HG03575 (cell line): ENCODE measurements at regions not wholly inside any gene's neighbourhood (a gene's known extent, or its start where the extent isn't known, plus 50 kb on each side); places are given as distances from the start of the nearest gene placed in this dataset.

Experiments used
- ATAC-seq: cut with Tn5 transposase; IDR thresholded peaks from one replicate; pipeline ENCODE4 v1.9.1; 2021; ENCODE audit not compliant: unreplicated experiment, insufficient number of reproducible peaks, low FRiP score; ENCODE audit errors: extremely low read depth

DNA sequence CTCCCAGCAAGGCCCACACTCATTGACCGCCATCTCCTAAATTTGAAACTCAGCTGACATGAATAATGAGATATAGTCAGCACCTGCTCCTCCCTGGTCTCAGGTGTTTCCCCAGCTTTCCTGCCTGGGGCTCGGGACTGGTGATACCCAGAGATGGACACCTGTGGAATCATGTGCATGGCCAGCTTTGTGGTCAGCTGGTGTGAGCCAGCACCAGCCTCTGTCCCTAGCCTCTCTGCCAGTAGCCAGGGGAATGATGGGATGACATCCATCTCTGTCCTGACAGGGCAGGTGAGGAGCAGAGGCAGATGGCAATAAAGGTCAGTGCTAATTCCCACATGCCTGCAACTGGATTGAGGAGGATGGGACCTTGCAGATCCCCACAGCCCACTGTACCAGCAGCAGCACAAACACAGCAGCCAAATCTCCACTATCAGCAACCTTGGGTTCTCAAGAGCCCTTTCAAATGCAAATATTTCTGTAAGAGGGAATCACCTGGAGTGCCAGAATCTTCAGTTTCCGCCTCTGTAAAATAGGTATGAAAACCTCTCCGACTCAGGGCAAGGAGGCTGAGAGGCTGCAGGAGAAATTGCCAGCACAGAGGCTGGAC is 329.2 kb upstream of the ZMIZ1 start:
- no peak for ATAC-seq

- no peak for ATAC-seq
Measured at GRCh38 chr10:78740976-78741915, 327.5 kb upstream of the ZMIZ1 start.

GRCh38 chr10:78742406-78742729 is 326.4 kb upstream of the ZMIZ1 start:
- ATAC-seq = no peak

DNA sequence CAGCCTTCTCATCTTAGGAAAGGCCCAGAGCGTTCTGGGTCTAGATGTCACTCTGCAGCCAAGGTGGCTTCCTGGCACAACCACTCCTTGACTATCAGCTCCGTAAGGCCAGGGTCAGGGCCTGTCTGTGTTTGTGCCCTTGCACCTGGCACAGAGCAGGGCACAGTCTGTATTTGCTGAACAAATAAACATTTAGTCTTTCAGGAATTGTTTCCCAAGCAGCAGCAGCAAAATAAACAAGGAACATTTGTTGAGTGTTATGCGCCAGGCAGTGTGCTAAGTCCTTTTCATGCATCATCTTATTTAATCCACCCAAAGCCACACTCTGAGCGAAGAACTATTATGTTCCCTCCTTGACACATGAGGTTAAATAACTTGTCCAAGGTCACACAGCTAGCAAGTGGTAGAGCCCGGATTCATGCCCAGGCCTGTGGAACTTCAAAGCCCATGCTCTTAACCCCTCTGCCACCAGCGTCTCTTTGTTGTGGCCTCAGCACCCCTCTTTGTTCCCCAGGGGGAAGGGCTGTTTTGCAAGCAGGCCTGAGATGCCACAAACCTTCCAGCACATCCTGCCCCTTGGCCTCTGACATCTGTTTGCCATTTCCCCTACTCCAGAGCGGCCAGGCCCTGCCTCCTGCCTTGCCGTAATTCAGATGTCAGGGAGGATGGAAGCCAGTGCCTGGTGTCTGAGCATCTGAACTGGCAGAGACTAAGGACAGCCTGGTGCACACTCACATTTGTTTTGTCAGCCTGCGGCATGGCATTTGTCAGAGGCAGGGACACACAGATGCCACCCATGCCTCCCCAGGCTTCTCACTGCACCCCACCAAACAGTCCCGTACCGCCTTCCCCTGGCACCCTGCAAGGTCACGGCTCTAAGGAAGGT is 325.8 kb upstream of the ZMIZ1 start:
- no peak for ATAC-seq

DNA sequence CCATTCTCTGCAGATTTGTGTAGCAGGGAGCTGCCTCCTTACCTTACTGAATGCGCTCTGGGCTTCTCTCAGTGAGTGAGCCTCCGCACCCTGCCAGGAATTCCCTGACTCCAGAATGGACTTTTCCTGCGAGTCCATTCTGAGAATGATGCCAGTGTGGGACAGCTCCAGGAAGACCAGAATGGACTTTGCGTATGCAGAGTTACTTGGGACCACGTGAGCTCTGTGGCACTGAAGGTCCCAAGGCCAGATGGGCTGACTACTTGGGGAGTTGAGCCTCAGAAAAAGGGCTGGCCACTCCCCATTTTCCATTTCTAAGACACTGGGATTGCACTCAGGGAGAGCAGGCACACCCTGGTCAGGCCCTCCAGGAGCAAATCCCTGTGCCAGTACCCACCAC is 324.7 kb upstream of the ZMIZ1 start:
- ATAC-seq = no peak

- ATAC-seq = no peak
Measured at GRCh38 chr10:78744491-78745090, 324.2 kb upstream of the ZMIZ1 start.

- ATAC-seq = no peak
Measured at GRCh38 chr10:78745441-78745840, 323.3 kb upstream of the ZMIZ1 start.

DNA sequence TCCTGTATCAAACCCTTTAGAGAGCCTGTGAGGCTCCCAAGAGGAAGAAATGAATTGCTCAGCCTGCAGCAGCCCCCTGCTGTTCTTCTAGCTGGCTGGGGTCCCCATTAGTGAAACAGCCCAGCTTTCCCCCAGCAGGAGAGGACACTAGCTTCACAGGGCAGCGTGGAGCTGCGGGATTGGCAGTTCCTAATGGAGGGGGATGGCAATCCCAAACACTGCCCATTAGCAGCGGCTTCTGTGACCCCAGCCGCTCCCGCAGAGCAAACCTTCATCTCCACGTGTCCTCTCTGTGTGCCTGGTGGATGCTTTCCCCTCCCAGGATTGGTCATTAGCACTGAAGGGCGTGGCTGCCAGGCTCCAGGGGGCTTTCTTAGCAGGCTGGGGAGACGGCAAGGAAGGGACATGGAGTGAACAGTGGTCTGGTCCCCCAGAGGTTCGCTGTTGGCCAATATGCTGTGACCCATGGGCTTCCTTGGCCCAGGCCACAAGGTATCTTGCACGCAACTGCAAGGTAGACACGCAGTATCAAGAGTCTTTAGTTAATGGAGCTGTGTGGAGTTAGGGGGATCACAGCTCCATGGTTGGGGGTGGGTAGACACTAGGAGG is 322.5 kb upstream of the ZMIZ1 start:
- ATAC-seq = no peak

GRCh38 chr10:78747401-78748234 is 321.1 kb upstream of the ZMIZ1 start:
- no peak for ATAC-seq

GRCh38 chr10:78748235-78748533 is 320.6 kb upstream of the ZMIZ1 start:
- no peak for ATAC-seq

DNA sequence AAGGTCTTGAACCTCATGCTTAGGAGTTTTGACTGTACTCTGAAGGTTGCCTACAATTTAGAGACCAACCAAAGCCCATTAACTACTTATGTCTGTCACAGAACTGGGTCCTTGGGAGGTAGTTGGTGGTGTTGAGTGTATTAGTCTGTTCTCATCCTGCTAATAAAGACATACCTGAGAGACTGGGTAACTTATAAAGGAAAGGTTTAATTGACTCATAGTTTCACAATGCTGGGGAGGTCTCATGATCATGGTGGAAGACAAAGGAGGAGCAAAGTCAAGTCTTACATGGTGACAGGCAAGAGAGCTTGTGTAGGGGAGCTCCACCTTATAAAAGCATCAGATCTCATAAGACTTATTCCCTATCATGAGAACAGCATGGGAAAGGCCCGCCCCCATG is 319.6 kb upstream of the ZMIZ1 start:
- no peak for ATAC-seq

- ATAC-seq = no peak
Measured at GRCh38 chr10:78749898-78750297, 318.9 kb upstream of the ZMIZ1 start.

- no peak for ATAC-seq
Measured at GRCh38 chr10:78750418-78750817, 318.3 kb upstream of the ZMIZ1 start.

GRCh38 chr10:78751716-78752115 is 317.1 kb upstream of the ZMIZ1 start:
- ATAC-seq = no peak

- ATAC-seq = no peak
Measured at GRCh38 chr10:78752221-78752620, 316.5 kb upstream of the ZMIZ1 start.

DNA sequence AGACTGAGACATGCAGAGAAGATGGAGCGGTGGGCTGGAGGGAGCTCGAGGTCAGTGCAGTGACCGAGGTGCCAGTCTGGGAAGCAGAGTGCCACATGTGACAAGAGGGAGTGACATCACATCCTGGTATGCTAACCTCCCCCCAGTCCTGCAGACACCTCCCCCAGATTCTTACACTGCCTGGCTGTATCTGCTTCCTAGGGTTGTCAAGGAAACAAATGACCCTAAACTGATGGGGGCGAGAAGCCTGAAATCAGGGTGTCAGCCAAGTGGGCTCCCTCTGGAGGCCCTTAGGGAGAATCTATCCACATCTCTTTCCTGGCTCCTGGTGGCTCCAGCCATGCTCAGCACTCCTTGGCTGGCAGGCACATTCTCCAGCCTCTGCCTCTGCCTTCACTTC is 316.1 kb upstream of the ZMIZ1 start:
- no peak for ATAC-seq

GRCh38 chr10:78754269-78755062 is 314.3 kb upstream of the ZMIZ1 start:
- no peak for ATAC-seq
